Gastroesophageal sphincter (tissue), 3 donors: ENCODE measurements at regions not wholly inside any gene's neighbourhood (a gene's known extent, or its start where the extent isn't known, plus 50 kb on each side); places are given as distances from the start of the nearest gene placed in this dataset.
A peak's percentile ranks its signal among the peaks of the same experiment; 100 is the strongest.

Experiments
- CTCF ChIP-seq, 4 experiments: fragments of 200-600 bp in 2 of 4; fragments of 450-650 bp in 2 of 4; sonication (generic) in 1 of 4; IDR thresholded peaks; one replicate each; pipeline ENCODE4 v1.5.1; 2017 to 2019; ENCODE audit warnings: antibody characterized with exemption in 4 of 4, mild to moderate bottlenecking in 2 of 4, moderate library complexity in 2 of 4
- EP300 ChIP-seq: sonication (generic); formaldehyde crosslinking; IDR thresholded peaks from one replicate; pipeline ENCODE4 v1.6.1; 2017; ENCODE audit warnings: antibody characterized with exemption, mild to moderate bottlenecking
- POLR2A ChIP-seq, 2 donors: fragments of 450-650 bp; IDR thresholded peaks; one replicate each; pipeline ENCODE4 v1.6.1; 2017; ENCODE audit warnings: antibody characterized with exemption in 2 of 2, mild to moderate bottlenecking in 2 of 2, moderate library complexity in 1 of 2
- POLR2AphosphoS5 ChIP-seq: sonication (generic); formaldehyde crosslinking; IDR thresholded peaks from one replicate; pipeline ENCODE4 v1.6.1; 2017; ENCODE audit warnings: antibody characterized with exemption

DNA sequence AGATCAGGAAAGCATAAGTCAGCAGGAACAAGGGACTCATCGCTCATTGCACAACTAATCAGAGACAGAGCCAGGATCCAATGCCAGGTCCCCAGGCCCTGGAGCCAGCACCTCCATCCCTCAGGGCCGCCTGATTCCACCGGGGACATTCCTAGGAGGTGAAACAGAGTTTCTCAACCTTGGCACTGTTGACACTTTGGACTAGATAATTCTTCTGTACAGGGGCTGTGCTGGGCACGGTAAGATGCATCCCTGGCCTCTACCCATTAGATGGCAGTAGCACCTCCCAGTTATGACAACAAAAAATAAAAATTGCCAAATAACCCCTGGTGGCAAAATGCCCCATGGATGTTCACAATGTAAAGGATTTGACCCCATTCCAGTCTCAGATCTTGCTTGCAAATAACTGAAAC lies 127.7 kb downstream of the MTHFS start:
- peak in 1 of 4 experiments; percentile 16 for TF ChIP-seq CTCF (IDR thresholded peaks at IDR 0.05)
- no peak for TF ChIP-seq POLR2A (IDR thresholded peaks at IDR 0.05)
- TF ChIP-seq POLR2AphosphoS5: no peak
- no peak for TF ChIP-seq EP300
